Stomach (tissue), 8 donors: ENCODE measurements at regions not wholly inside any gene's neighbourhood (a gene's known extent, or its start where the extent isn't known, plus 50 kb on each side); places are given as distances from the start of the nearest gene placed in this dataset.

Experiments
- DNase-seq, 2 donors: peaks; one replicate each; pipeline versions ENCODE4 v3.0.0 to v3.0.0-alpha.2; 2013 to 2019
- H3K27ac ChIP-seq, 5 donors: fragments of 200-600 bp in 4 of 5; sonication (generic) in 4 of 5; one replicate each; pipeline ENCODE4 v1.5.1; 2013 to 2019; ENCODE audit warnings: mild to moderate bottlenecking in 1 of 5, moderate library complexity in 1 of 5
- H3K27me3 ChIP-seq, 3 donors: fragments of 200-600 bp; sonication (generic); one replicate each; pipeline ENCODE4 v1.5.1; 2017 to 2019; ENCODE audit warnings: mixed run types in 1 of 3
- H3K36me3 ChIP-seq, 4 donors: fragments of 200-600 bp; sonication (generic); 1 replicate in 3 of 4; 2 replicates in 1 of 4; pipeline ENCODE4 v1.5.1; 2016 to 2019
- H3K4me1 ChIP-seq, 4 donors: fragments of 200-600 bp; sonication (generic); one replicate each; pipeline ENCODE4 v1.5.1; 2016 to 2019
- H3K4me3 ChIP-seq, 4 donors: fragments of 200-600 bp; sonication (generic) in 3 of 4; one replicate each; pipeline ENCODE4 v1.5.1; 2016 to 2019; ENCODE audit warnings: mild to moderate bottlenecking in 1 of 4
- H3K9me3 ChIP-seq, 4 donors: fragments of 200-600 bp; sonication (generic); one replicate each; pipeline ENCODE4 v1.5.1; 2016 to 2019
- CTCF ChIP-seq, 7 experiments: fragments of 450-650 bp in 4 of 7; fragments of 200-600 bp in 3 of 7; sonication (generic) in 3 of 7; IDR thresholded peaks; one replicate each; pipeline ENCODE4 v1.5.1; 2016 to 2019; ENCODE audit warnings: antibody characterized with exemption in 7 of 7, control low read depth in 2 of 7, mild to moderate bottlenecking in 1 of 7
- EP300 ChIP-seq: sonication (generic); formaldehyde crosslinking; IDR thresholded peaks from one replicate; pipeline ENCODE4 v1.6.1; 2017; ENCODE audit warnings: antibody characterized with exemption
- POLR2A ChIP-seq, 4 donors: fragments of 450-650 bp; IDR thresholded peaks; one replicate each; pipeline ENCODE4 v1.6.1; 2016; ENCODE audit warnings: antibody characterized with exemption in 4 of 4, control low read depth in 2 of 4, mild to moderate bottlenecking in 1 of 4, moderate library complexity in 1 of 4
- POLR2AphosphoS5 ChIP-seq, 3 donors: sonication (generic); formaldehyde crosslinking; IDR thresholded peaks; one replicate each; pipeline ENCODE4 v1.6.1; 2016; ENCODE audit warnings: antibody characterized with exemption in 3 of 3
- WGBS, 5 donors: extraction: QIAGEN DNeasy Blood & Tissue Kit in 3 of 5; methylation state at CpG; one replicate each; pipeline versions ENCODE4 v1.1.5 to v1.1.7; 2013 to 2018; 5-methylcytosine and 5-hydroxymethylcytosine counted together
- intact Hi-C: fragments of 100-400 bp; cut with DNase I; formaldehyde crosslinking; loops from one replicate; pipeline ENCODE4 v1.15.1; 2023; ENCODE audit warnings: low total_unique reads
- donor health status: healthy with polysubstance abuse.
- donor health status: Bipolar disorder and iron deficiency.
- donor health status: healthy.

- no peaks in the 10 kb centered on the region for H3K36me3 ChIP-seq
- peaks cover 0 to 12% (median 1%) of the 10 kb centered on the region in 4 donors for H3K9me3 ChIP-seq
- WGBS, 5 donors = 80 to 93% (median 87%) methylated on average over 3 of the region's 3 CpGs
- no peaks in the 10 kb centered on the region for H3K4me1 ChIP-seq
- intact Hi-C loops = no loop called here
- no peak for DNase-seq
- TF ChIP-seq CTCF (IDR thresholded peaks at IDR 0.05) (no peak), EP300 (no peak), POLR2AphosphoS5 (IDR thresholded peaks at IDR 0.05) (no peak), POLR2A (IDR thresholded peaks at IDR 0.05) (no peak)
- no peaks in the 10 kb centered on the region for H3K27me3 ChIP-seq
- H3K4me3 ChIP-seq = no peak overlapping the region
- H3K27ac ChIP-seq = no peak overlapping the region
These were observed 170.5 kb upstream of the HTR2A start for GRCh38 chr13:47067306-47067705.

GRCh38 chr13:47066226-47066625 lies 169.4 kb upstream of the HTR2A start:
- Histone ChIP-seq H3K4me3 (no peak overlapping the region), H3K36me3 (no peaks in the 10 kb centered on the region), H3K9me3 (peaks cover 0 to 14% (median 6%) of the 10 kb centered on the region in 4 donors), H3K27ac (no peak overlapping the region), H3K27me3 (no peaks in the 10 kb centered on the region), H3K4me1 (no peaks in the 10 kb centered on the region)
- TF ChIP-seq CTCF (IDR thresholded peaks at IDR 0.05) = no peak
- no peak for TF ChIP-seq EP300
- no peak for TF ChIP-seq POLR2A (IDR thresholded peaks at IDR 0.05)
- no peak for TF ChIP-seq POLR2AphosphoS5 (IDR thresholded peaks at IDR 0.05)
- intact Hi-C loops = no loop called here
- no peak for DNase-seq

GRCh38 chr13:47064381-47064780 lies 167.5 kb upstream of the HTR2A start:
- Histone ChIP-seq H3K4me1 (no peaks in the 10 kb centered on the region), H3K27me3 (no peaks in the 10 kb centered on the region), H3K9me3 (peaks cover 0 to 18% (median 6%) of the 10 kb centered on the region in 4 donors), H3K27ac (no peak overlapping the region), H3K4me3 (no peak overlapping the region), H3K36me3 (no peaks in the 10 kb centered on the region)
- no peak for DNase-seq
- 52 to 83% (median 59%) methylated on average over 2 of the region's 2 CpGs for WGBS, 5 donors
- intact Hi-C loops = no loop called here
- TF ChIP-seq CTCF (IDR thresholded peaks at IDR 0.05) = no peak
- TF ChIP-seq EP300 = no peak
- no peak for TF ChIP-seq POLR2AphosphoS5 (IDR thresholded peaks at IDR 0.05)
- no peak for TF ChIP-seq POLR2A (IDR thresholded peaks at IDR 0.05)

GRCh38 chr13:47049276-47049989 lies 152.6 kb upstream of the HTR2A start:
- H3K27ac ChIP-seq = no peak overlapping the region
- WGBS, 5 donors = 42 to 71% (median 61%) methylated on average over 4 of the region's 4 CpGs
- intact Hi-C loops = no loop called here
- no peaks in the 10 kb centered on the region for H3K36me3 ChIP-seq
- no peak for DNase-seq
- no peaks in the 10 kb centered on the region for H3K9me3 ChIP-seq
- no peak overlapping the region for H3K4me3 ChIP-seq
- no peaks in the 10 kb centered on the region for H3K27me3 ChIP-seq
- no peak for TF ChIP-seq CTCF (IDR thresholded peaks at IDR 0.05)
- TF ChIP-seq POLR2AphosphoS5 (IDR thresholded peaks at IDR 0.05) = no peak
- TF ChIP-seq POLR2A (IDR thresholded peaks at IDR 0.05) = no peak
- no peak for TF ChIP-seq EP300
- H3K4me1 ChIP-seq = peaks cover 0 to 13% (median 5%) of the 10 kb centered on the region in 4 donors
